KBM-7 (cell line): ENCODE measurements at regions not wholly inside any gene's neighbourhood (a gene's known extent, or its start where the extent isn't known, plus 50 kb on each side); places are given as distances from the start of the nearest gene placed in this dataset.
"Not testable (repeated sequence)": the region's sequence is repeated elsewhere in the genome, so short reads cannot be mapped to it uniquely, and the experiment has no call there.

Experiments
- DNase-seq: peaks from one replicate; pipeline ENCODE4 v3.0.0-alpha.2; 2015
- in situ Hi-C: fragments of 300-500 bp; cut with MboI; formaldehyde crosslinking; loops from 2 replicates; pipeline ENCODE4 v1.14.3; 2020; ENCODE audit warnings: low sequenced_read_pairs, low pct_unique_long_range_greater_than_20kb, mixed read lengths

GRCh38 chr4:3874525-3875110 is 108.4 kb downstream of the ADRA2C start:
- in situ Hi-C loops, result no loop called here
- no peak for DNase-seq

- DNase-seq, result no peak
- in situ Hi-C loops, result no loop called here
These were observed 109.3 kb downstream of the ADRA2C start for GRCh38 chr4:3875466-3875865.

- in situ Hi-C loops, result not testable (repeated sequence)
These were observed 110.1 kb downstream of the ADRA2C start for GRCh38 chr4:3876057-3876845.

GRCh38 chr4:3877236-3877635 is 111.1 kb downstream of the ADRA2C start:
- no peak for DNase-seq
- in situ Hi-C loops, result no loop called here

More at GRCh38 chr4:3876057-3876845, 110.1 kb downstream of the ADRA2C start:
- not testable (repeated sequence) for DNase-seq

GRCh38 chr4:3877868-3878267 is 111.7 kb downstream of the ADRA2C start:
- no peak for DNase-seq
- in situ Hi-C loops, result no loop called here

GRCh38 chr4:3878678-3879077 is 112.5 kb downstream of the ADRA2C start:
- in situ Hi-C loops, result no loop called here
- DNase-seq, result no peak

- DNase-seq, result no peak
- in situ Hi-C loops, result no loop called here
These were observed 113.8 kb downstream of the ADRA2C start for GRCh38 chr4:3879681-3880614.

- in situ Hi-C loops, result no loop called here
- peak; percentile 72 for DNase-seq
These were observed 114.5 kb downstream of the ADRA2C start for GRCh38 chr4:3880615-3881120.

GRCh38 chr4:3882316-3882885 is 116.2 kb downstream of the ADRA2C start:
- in situ Hi-C loops, DNase-seq: not testable (repeated sequence)

GRCh38 chr4:3884261-3884660 is 118.1 kb downstream of the ADRA2C start:
- DNase-seq, in situ Hi-C loops: not testable (repeated sequence)

- DNase-seq, in situ Hi-C loops: not testable (repeated sequence)
These were observed 127.4 kb downstream of the ADRA2C start for GRCh38 chr4:3893590-3893989.

GRCh38 chr4:3894086-3894959 is 128.1 kb downstream of the ADRA2C start:
- DNase-seq, result not testable (repeated sequence)

GRCh38 chr4:3896441-3896840 is 130.3 kb downstream of the ADRA2C start:
- no peak for DNase-seq
- in situ Hi-C loops, result no loop called here

More at GRCh38 chr4:3894086-3894959, 128.1 kb downstream of the ADRA2C start:
- in situ Hi-C loops, result not testable (repeated sequence)

GRCh38 chr4:3896871-3897578 is 130.8 kb downstream of the ADRA2C start:
- DNase-seq, in situ Hi-C loops: not testable (repeated sequence)

- DNase-seq, result no peak
- in situ Hi-C loops, result no loop called here
These were observed 131.9 kb downstream of the ADRA2C start for GRCh38 chr4:3898098-3898497.

GRCh38 chr4:3898928-3899327 is 132.7 kb downstream of the ADRA2C start:
- DNase-seq, in situ Hi-C loops: not testable (repeated sequence)

- in situ Hi-C loops, DNase-seq: not testable (repeated sequence)
These were observed 138.2 kb downstream of the ADRA2C start for GRCh38 chr4:3904264-3904955.
